ENCODE measurements at regions not wholly inside any gene's neighbourhood (a gene's known extent, or its start where the extent isn't known, plus 50 kb on each side); places are given as distances from the start of the nearest gene placed in this dataset.

DNA sequence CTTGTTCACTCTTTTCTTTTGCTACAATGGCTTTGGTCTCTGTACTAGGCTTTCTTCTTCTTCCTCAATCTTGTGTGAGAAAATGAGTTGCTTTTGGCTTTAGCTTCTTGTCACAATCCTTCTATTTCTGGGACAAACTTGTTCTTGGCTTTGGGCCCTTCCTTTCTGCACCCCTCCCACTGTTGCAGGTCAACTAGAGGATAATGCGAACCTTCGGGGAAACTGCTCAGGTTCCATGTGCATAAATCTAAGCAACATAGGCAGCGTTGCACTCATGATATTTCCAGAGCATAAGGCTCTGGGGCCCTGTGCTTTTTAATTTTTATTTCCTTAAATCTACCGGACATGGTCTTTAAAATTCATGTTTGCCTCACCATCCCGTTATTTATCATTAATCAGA, 89.8 kb upstream of the LRIG3 start:
- TF ChIP-seq, protein P1, sequence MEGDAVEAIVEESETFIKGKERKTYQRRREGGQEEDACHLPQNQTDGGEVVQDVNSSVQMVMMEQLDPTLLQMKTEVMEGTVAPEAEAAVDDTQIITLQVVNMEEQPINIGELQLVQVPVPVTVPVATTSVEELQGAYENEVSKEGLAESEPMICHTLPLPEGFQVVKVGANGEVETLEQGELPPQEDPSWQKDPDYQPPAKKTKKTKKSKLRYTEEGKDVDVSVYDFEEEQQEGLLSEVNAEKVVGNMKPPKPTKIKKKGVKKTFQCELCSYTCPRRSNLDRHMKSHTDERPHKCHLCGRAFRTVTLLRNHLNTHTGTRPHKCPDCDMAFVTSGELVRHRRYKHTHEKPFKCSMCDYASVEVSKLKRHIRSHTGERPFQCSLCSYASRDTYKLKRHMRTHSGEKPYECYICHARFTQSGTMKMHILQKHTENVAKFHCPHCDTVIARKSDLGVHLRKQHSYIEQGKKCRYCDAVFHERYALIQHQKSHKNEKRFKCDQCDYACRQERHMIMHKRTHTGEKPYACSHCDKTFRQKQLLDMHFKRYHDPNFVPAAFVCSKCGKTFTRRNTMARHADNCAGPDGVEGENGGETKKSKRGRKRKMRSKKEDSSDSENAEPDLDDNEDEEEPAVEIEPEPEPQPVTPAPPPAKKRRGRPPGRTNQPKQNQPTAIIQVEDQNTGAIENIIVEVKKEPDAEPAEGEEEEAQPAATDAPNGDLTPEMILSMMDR (IDR thresholded peaks at IDR 0.05 in 2 of 3, conservative IDR thresholded peaks at IDR 0.05 in 1 of 3; ENCODE audit: control insufficient read depth in 2 of 3, extremely low read depth in 1 of 3, insufficient read depth in 1 of 3, low read depth in 3 of 3, low read length in 3 of 3) = no peak
- TF ChIP-seq TCF3 (IDR thresholded peaks at IDR 0.05; ENCODE audit: borderline replicate concordance, insufficient read depth, low read depth, low read length) (no peak), ZNF274 (IDR thresholded peaks at IDR 0.05; ENCODE audit: insufficient read depth, insufficient read length) (no peak), FOXM1 (IDR thresholded peaks at IDR 0.05; ENCODE audit: low read depth, low read length) (no peak), RB1 (IDR thresholded peaks at IDR 0.05; ENCODE audit: borderline replicate concordance) (no peak), SMAD1 (IDR thresholded peaks at IDR 0.05; ENCODE audit: low read depth, partially characterized antibody) (no peak), EZH2 (IDR thresholded peaks at IDR 0.05; ENCODE audit: borderline replicate concordance, control insufficient read depth, low read depth, low read length) (no peak), BMI1 (IDR thresholded peaks at IDR 0.05; ENCODE audit: borderline replicate concordance) (no peak), EP300 (IDR thresholded peaks at IDR 0.05; ENCODE audit: borderline replicate concordance in 1 of 2, control insufficient read depth in 1 of 2, low read depth in 2 of 2, low read length in 2 of 2) (no peak), JUND (IDR thresholded peaks at IDR 0.05; ENCODE audit: low read depth, low read length) (no peak), POU2F2 (IDR thresholded peaks at IDR 0.05; ENCODE audit: borderline replicate concordance, low read depth, low read length) (no peak), CHD2 (IDR thresholded peaks at IDR 0.05; ENCODE audit: borderline replicate concordance, low read depth, low read length) (no peak), POLR2A (IDR thresholded peaks at IDR 0.05; ENCODE audit: low read depth, low read length) (no peak)
- TF ChIP-seq, protein P2, sequence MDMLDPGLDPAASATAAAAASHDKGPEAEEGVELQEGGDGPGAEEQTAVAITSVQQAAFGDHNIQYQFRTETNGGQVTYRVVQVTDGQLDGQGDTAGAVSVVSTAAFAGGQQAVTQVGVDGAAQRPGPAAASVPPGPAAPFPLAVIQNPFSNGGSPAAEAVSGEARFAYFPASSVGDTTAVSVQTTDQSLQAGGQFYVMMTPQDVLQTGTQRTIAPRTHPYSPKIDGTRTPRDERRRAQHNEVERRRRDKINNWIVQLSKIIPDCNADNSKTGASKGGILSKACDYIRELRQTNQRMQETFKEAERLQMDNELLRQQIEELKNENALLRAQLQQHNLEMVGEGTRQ (IDR thresholded peaks at IDR 0.05; ENCODE audit: borderline replicate concordance, low read depth, low read length) = no peak

All from GM12878 (cell line).